SU-DHL-6 (cell line): ENCODE measurements at regions not wholly inside any gene's neighbourhood (a gene's known extent, or its start where the extent isn't known, plus 50 kb on each side); places are given as distances from the start of the nearest gene placed in this dataset.

Experiments used
- H2AFZ ChIP-seq: fragments of 200-600 bp; sonication (generic); 2 replicates; pipeline ENCODE4 v1.6.1; 2014; ENCODE audit warnings: low read depth, mild to moderate bottlenecking, moderate library complexity, mixed read lengths, antibody characterized with exemption, low read length; ENCODE audit not compliant: severe bottlenecking
- H3F3A ChIP-seq: fragments of 200-600 bp; shearing (Covaris generic); 2 replicates; pipeline ENCODE4 v1.6.0; 2016; ENCODE audit warnings: antibody characterized with exemption, mild to moderate bottlenecking; ENCODE audit not compliant: insufficient read depth
- H3K27ac ChIP-seq: fragments of 200-600 bp; sonication (generic); 2 replicates; pipeline ENCODE4 v1.5.1; 2016; ENCODE audit warnings: low read depth, mild to moderate bottlenecking, low read length, moderate library complexity, mixed read lengths
- H3K27me3 ChIP-seq: fragments of 200-600 bp; sonication (generic), shearing (Covaris generic); 2 replicates; pipeline ENCODE4 v1.6.0; 2014; ENCODE audit warnings: mild to moderate bottlenecking, low read length
- H3K36me3 ChIP-seq: fragments of 200-600 bp; sonication (generic); 2 replicates; pipeline ENCODE4 v1.6.1; 2014; ENCODE audit warnings: mild to moderate bottlenecking, low read length, mixed read lengths
- H3K4me2 ChIP-seq: fragments of 300-600, 200-600 bp; shearing (Covaris generic), sonication (generic); 2 replicates; pipeline ENCODE4 v1.6.0; 2014; ENCODE audit warnings: low read length, low read depth, mild to moderate bottlenecking; ENCODE audit not compliant: poor library complexity, severe bottlenecking
- H3K4me3 ChIP-seq: fragments of 200-600 bp; sonication (generic); 2 replicates; pipeline ENCODE4 v1.5.1; 2014; ENCODE audit warnings: antibody characterized with exemption, low read length, mild to moderate bottlenecking, mixed read lengths; ENCODE audit not compliant: insufficient read depth, poor library complexity, severe bottlenecking
- H3K79me2 ChIP-seq: fragments of 200-600 bp; sonication (generic); 2 replicates; pipeline ENCODE4 v1.6.1; 2014; ENCODE audit warnings: mild to moderate bottlenecking, low read length, moderate library complexity; ENCODE audit not compliant: insufficient read depth
- H3K9ac ChIP-seq: fragments of 200-600 bp; sonication (generic); 2 replicates; pipeline ENCODE4 v1.7.0; 2014; ENCODE audit warnings: mild to moderate bottlenecking, low read length
- H3K9me2 ChIP-seq: fragments of 200-600 bp; sonication (generic); replicated peaks from 2 replicates; pipeline ENCODE4 v1.6.1; 2014; ENCODE audit warnings: low read length; ENCODE audit not compliant: insufficient read depth
- H3K9me3 ChIP-seq: fragments of 200-600 bp; sonication (generic); 2 replicates; pipeline ENCODE4 v1.6.1; 2014; ENCODE audit warnings: low read length, mixed read lengths; ENCODE audit not compliant: insufficient read depth
- H4K20me1 ChIP-seq: fragments of 200-600 bp; sonication (generic); 2 replicates; pipeline ENCODE4 v1.6.1; 2014; ENCODE audit warnings: low read depth, mild to moderate bottlenecking, antibody characterized with exemption, low read length, moderate library complexity, mixed read lengths
- EZH2phosphoT487 ChIP-seq: fragments of 200-600 bp; sonication (generic), shearing (Covaris generic); conservative IDR thresholded peaks from 2 replicates; pipeline ENCODE4 v1.6.1; 2018; ENCODE audit warnings: mild to moderate bottlenecking, antibody characterized with exemption, low read length, moderate library complexity, mixed read lengths
- TF ChIP-seq, protein P1 (sequence below): fragments of 200-600 bp; sonication (generic); IDR thresholded peaks from one replicate; pipeline ENCODE4 v1.5.1; 2017; ENCODE audit warnings: antibody characterized with exemption, mild to moderate bottlenecking, low read length, moderate library complexity; ENCODE audit not compliant: insufficient read depth, poor library complexity, severe bottlenecking

DNA sequence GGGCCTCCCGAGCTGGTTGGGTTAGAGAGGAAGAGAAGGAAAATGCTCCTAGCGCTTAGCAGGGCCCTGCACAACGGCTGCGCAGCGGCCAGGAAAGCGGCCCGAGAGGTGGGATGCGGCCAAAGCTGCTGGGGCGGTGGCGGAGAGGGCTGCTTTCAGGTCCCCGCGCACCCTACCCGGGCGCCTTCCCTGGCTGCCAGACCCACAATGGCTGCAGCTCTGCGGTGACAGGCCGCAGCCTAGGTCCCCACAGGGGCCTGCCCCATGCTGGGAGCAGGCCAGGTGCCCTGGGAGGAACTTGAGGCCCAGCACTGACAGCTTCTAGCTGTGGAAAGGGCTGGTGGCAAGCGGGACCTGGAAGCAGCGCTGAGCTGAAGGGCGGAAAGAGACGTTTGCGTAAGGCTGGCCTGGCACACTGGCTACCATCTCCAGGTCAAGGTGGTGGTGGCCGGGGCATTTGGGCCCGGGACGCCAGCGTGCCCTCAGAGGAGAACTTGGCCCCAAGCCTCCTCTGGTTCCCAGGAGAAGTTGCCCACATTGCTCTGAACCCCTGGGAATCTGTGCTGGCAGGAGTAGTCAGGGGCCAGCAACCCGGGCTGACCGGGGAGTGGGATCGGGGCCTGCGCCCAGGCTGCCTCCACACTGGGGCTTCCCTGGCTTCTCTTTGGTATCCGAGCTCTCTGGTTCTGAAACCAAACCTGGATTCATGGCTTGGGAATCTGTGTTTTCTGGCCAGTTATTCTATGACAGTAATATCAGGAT lies 72.9 kb upstream of the ZNF804B start:
- no peaks in the 10 kb centered on the region for H3K79me2 ChIP-seq
- no peaks in the 10 kb centered on the region for H4K20me1 ChIP-seq
- no peaks in the 10 kb centered on the region for H3K9me2 ChIP-seq
- H3K27ac ChIP-seq, result no peak overlapping the region
- no peak overlapping the region for H3K4me3 ChIP-seq
- no peaks in the 10 kb centered on the region for H3K36me3 ChIP-seq
- TF ChIP-seq, protein P1, sequence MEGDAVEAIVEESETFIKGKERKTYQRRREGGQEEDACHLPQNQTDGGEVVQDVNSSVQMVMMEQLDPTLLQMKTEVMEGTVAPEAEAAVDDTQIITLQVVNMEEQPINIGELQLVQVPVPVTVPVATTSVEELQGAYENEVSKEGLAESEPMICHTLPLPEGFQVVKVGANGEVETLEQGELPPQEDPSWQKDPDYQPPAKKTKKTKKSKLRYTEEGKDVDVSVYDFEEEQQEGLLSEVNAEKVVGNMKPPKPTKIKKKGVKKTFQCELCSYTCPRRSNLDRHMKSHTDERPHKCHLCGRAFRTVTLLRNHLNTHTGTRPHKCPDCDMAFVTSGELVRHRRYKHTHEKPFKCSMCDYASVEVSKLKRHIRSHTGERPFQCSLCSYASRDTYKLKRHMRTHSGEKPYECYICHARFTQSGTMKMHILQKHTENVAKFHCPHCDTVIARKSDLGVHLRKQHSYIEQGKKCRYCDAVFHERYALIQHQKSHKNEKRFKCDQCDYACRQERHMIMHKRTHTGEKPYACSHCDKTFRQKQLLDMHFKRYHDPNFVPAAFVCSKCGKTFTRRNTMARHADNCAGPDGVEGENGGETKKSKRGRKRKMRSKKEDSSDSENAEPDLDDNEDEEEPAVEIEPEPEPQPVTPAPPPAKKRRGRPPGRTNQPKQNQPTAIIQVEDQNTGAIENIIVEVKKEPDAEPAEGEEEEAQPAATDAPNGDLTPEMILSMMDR, result no peak
- no peak for TF ChIP-seq EZH2phosphoT487
- H2AFZ ChIP-seq, result no peak overlapping the region
- H3K9ac ChIP-seq, result no peak overlapping the region
- no peaks in the 10 kb centered on the region for H3F3A ChIP-seq
- no peaks in the 10 kb centered on the region for H3K9me3 ChIP-seq
- H3K27me3 ChIP-seq, result no peaks in the 10 kb centered on the region
- no peak overlapping the region for H3K4me2 ChIP-seq

DNA sequence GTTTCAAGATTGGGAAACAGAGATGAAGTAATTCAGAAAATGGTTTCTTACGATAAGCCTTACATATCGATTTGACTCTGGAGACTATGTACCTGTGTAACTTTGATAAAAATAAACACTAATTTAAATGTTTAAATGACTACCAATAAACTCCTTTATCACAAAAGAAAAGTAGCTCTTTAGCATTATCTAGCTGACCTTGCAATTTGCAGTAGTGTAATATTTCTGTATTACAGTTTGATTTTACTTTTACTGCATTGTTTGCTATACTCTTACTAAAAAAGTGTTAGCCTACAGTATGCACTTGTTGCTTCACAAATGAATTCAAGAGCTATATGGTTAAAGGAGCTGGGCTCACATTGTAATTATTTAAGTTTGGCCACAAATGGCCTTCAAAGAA lies 77.8 kb upstream of the ZNF804B start:
- TF ChIP-seq, protein P1, result no peak
- H3K9me3 ChIP-seq, result no peaks in the 10 kb centered on the region
- no peaks in the 10 kb centered on the region for H3K79me2 ChIP-seq
- H3K36me3 ChIP-seq, result no peaks in the 10 kb centered on the region
- H4K20me1 ChIP-seq, result no peaks in the 10 kb centered on the region
- no peaks in the 10 kb centered on the region for H3K9me2 ChIP-seq
- H3K9ac ChIP-seq, result no peak overlapping the region
- H3K4me2 ChIP-seq, result no peak overlapping the region
- H2AFZ ChIP-seq, result no peak overlapping the region
- H3F3A ChIP-seq, result no peaks in the 10 kb centered on the region
- H3K4me3 ChIP-seq, result no peak overlapping the region
- H3K27me3 ChIP-seq, result no peaks in the 10 kb centered on the region
- no peak overlapping the region for H3K27ac ChIP-seq

DNA sequence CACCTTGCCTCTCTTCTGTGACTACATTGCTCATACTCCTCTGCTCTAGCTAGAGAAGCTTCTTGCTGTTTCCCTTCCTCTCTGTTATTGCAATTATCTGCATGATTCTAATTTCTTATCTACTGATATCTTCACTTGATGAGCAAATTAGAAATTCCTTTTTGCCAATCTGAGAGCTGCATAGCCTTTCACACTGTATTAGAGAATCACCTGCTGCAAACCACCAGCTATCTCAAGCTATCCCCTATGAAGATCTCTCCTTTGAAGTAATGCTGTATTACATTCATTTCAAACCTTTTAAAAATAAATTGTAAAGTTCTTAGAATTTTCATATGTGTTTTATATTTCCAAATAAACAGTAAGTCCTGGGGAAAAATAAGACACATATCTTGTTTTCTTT lies 89.0 kb upstream of the ZNF804B start:
- H3K9me2 ChIP-seq, result 0 out of 2 replicates have a peak, but pooled peaks cover 6% of the 10 kb centered on the region
- no peak overlapping the region for H2AFZ ChIP-seq
- H3K79me2 ChIP-seq, result no peaks in the 10 kb centered on the region
- no peaks in the 10 kb centered on the region for H3F3A ChIP-seq
- no peak overlapping the region for H3K9ac ChIP-seq
- H3K27me3 ChIP-seq, result 0 out of 2 replicates have a peak, but pooled peaks cover 5% of the 10 kb centered on the region
- H3K4me3 ChIP-seq, result no peak overlapping the region
- no peaks in the 10 kb centered on the region for H4K20me1 ChIP-seq
- H3K36me3 ChIP-seq, result no peaks in the 10 kb centered on the region
- TF ChIP-seq, protein P1, result no peak
- TF ChIP-seq EZH2phosphoT487, result no peak
- H3K27ac ChIP-seq, result no peak overlapping the region
- H3K4me2 ChIP-seq, result no peak overlapping the region
- no peaks in the 10 kb centered on the region for H3K9me3 ChIP-seq
